IPS DF 6.9 (cell line): ENCODE measurements at regions not wholly inside any gene's neighbourhood (a gene's known extent, or its start where the extent isn't known, plus 50 kb on each side); places are given as distances from the start of the nearest gene placed in this dataset.

Source experiments
- DNase-seq: peaks from one replicate; pipeline ENCODE4 v3.0.0-alpha.2; 2013; ENCODE audit warnings: low read depth, low spot score
- H3K27ac ChIP-seq: one replicate; pipeline ENCODE4 v1.5.1; 2013; ENCODE audit warnings: low read length, control low read depth
- H3K27me3 ChIP-seq: 2 replicates; pipeline ENCODE4 v1.6.1; 2013; ENCODE audit warnings: mild to moderate bottlenecking, low read length; ENCODE audit not compliant: control insufficient read depth, insufficient read depth
- H3K36me3 ChIP-seq: 2 replicates; pipeline ENCODE4 v1.6.1; 2013; ENCODE audit warnings: low read length; ENCODE audit not compliant: control insufficient read depth, insufficient read depth
- H3K4me1 ChIP-seq: 2 replicates; pipeline ENCODE4 v1.6.1; 2013; ENCODE audit warnings: low read length; ENCODE audit not compliant: control insufficient read depth, insufficient read depth
- H3K4me3 ChIP-seq: 2 replicates; pipeline ENCODE4 v1.5.1; 2013; ENCODE audit warnings: mild to moderate bottlenecking, low read length
- H3K9me3 ChIP-seq: 2 replicates; pipeline ENCODE4 v1.6.1; 2013; ENCODE audit warnings: low read length, inconsistent platforms; ENCODE audit not compliant: control insufficient read depth, insufficient read depth
- WGBS: extraction: QIAGEN DNeasy Blood & Tissue Kit; methylation state at CpG from one replicate; pipeline ENCODE4 v1.1.7; 2013; ENCODE audit warnings: mixed read lengths, missing lambda C conversion rate; ENCODE audit not compliant: insufficient read length, insufficient coverage; 5-methylcytosine and 5-hydroxymethylcytosine counted together

DNA sequence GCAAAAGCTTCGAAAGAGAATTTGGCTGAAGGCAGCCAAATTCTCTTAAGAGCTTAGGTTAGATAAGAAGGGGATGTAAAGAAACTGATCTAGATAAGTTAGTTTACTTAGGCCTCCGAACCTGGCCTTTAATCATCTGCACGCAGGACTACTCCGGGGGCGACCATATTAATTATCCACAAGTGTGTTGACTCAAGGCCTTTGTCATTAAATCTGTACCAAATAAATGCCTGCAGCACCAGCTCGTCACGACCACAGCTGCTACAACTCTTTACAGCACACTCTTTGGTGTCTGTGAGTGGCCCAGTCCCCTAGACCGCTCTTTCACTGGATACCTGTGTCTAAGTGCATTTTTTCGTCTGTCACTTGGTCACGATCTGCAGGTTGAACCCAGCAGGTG lies 69.8 kb upstream of the LSM8 start:
- no peak for DNase-seq
- WGBS, result no CpG with 5 or more reads among the region's 10 CpGs
- Histone ChIP-seq H3K27me3 (no peaks in the 10 kb centered on the region), H3K4me1 (no peaks in the 10 kb centered on the region), H3K9me3 (no peaks in the 10 kb centered on the region), H3K27ac (no peak overlapping the region), H3K4me3 (no peak overlapping the region), H3K36me3 (no peaks in the 10 kb centered on the region)

DNA sequence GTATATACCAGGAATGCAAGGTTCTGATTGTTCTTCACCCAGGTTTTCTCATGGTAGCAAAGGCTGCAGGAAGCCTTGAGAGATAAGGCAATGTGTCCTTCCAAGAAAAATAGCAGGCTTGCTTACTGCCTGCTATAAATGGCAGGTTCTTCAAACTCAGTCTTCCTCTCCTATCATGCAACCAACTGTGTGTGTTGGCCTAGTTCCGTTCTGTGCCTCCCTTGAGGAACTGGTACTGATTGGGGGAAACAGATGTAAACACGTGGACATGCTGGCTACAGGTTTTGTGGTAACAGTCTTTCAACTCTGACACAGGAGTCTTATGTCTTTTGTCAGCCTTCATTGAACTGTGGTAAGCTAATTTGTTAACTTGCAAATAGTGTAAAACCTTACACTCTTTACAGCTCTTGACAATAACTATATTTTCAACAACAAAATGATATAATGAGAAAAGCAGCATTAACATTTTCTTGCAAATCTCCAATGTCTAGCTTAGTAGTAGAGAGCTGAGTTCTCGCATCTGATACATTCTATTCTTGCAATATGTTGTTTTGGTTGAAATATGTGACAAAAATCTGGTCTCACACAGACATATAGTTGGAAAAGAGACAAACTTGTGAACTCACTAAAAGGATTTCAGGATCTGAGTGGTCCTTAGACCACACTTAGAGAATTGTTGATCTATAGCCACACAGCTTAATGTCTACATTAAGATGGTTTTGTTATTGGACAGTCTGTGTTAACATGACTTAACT lies 54.7 kb upstream of the LSM8 start:
- Histone ChIP-seq H3K27ac (no peak overlapping the region), H3K27me3 (no peaks in the 10 kb centered on the region), H3K4me1 (no peaks in the 10 kb centered on the region), H3K4me3 (no peak overlapping the region), H3K9me3 (no peaks in the 10 kb centered on the region), H3K36me3 (no peaks in the 10 kb centered on the region)
- DNase-seq, result no peak
- WGBS, result no CpG with 5 or more reads among the region's 3 CpGs

DNA sequence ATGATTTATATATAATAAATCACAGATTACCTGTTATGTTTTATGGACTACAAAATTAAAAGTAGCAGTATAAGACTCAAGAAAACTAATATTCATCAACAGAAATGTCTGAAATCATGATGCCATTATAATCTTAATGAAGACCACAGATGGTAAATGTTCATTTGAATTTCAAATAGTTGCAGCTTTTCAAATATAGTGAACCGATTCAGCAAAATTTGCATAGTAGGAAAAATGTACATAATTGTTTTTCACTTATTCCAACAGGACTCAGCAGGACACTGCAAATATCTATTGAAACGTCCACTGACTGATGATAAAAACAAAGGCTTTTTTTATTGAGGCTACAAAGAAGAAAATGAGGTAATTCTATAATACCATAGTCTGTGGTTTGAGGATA lies 51.2 kb upstream of the LSM8 start:
- WGBS, result no CpG with 5 or more reads among the region's 2 CpGs
- Histone ChIP-seq H3K4me3 (no peak overlapping the region), H3K36me3 (no peaks in the 10 kb centered on the region), H3K4me1 (no peaks in the 10 kb centered on the region), H3K27ac (no peak overlapping the region), H3K27me3 (no peaks in the 10 kb centered on the region), H3K9me3 (no peaks in the 10 kb centered on the region)
- DNase-seq, result no peak
